ENCODE measurements at regions not wholly inside any gene's neighbourhood (a gene's known extent, or its start where the extent isn't known, plus 50 kb on each side); places are given as distances from the start of the nearest gene placed in this dataset.
"Not testable (repeated sequence)": the region's sequence is repeated elsewhere in the genome, so short reads cannot be mapped to it uniquely, and the experiment has no call there.

GRCh38 chr16:85202631-85203461 lies 90.6 kb upstream of the CIBAR2 start:
- DNase-seq (ENCODE audit: low spot score) = no peak

- DNase-seq (ENCODE audit: low spot score) = no peak
Observed at GRCh38 chr16:85203462-85203813, 91.2 kb upstream of the CIBAR2 start.

- DNase-seq (ENCODE audit: low spot score) = no peak
Observed at GRCh38 chr16:85204242-85205010, 92.2 kb upstream of the CIBAR2 start.

- not testable (repeated sequence) for DNase-seq (ENCODE audit: low spot score)
Observed at GRCh38 chr16:85205257-85205656, 93.0 kb upstream of the CIBAR2 start.

- DNase-seq (ENCODE audit: low spot score) = no peak
Observed at GRCh38 chr16:85205747-85206471, 93.6 kb upstream of the CIBAR2 start.

GRCh38 chr16:85206472-85207356 lies 94.4 kb upstream of the CIBAR2 start:
- DNase-seq (ENCODE audit: low spot score) = no peak

- DNase-seq (ENCODE audit: low spot score) = no peak
Observed at GRCh38 chr16:85207357-85207921, 95.2 kb upstream of the CIBAR2 start.

GRCh38 chr16:85208181-85208580 lies 95.9 kb upstream of the CIBAR2 start:
- DNase-seq (ENCODE audit: low spot score) = no peak

- no peak for DNase-seq (ENCODE audit: low spot score)
Observed at GRCh38 chr16:85208643-85209520, 96.6 kb upstream of the CIBAR2 start.

GRCh38 chr16:85209526-85210121 lies 97.4 kb upstream of the CIBAR2 start:
- DNase-seq (ENCODE audit: low spot score) = no peak

GRCh38 chr16:85210423-85211169 lies 98.3 kb upstream of the CIBAR2 start:
- no peak for DNase-seq (ENCODE audit: low spot score)

GRCh38 chr16:85211271-85211801 lies 99.1 kb upstream of the CIBAR2 start:
- DNase-seq (ENCODE audit: low spot score) = peak; percentile 14

GRCh38 chr16:85213926-85214675 lies 101.8 kb upstream of the CIBAR2 start:
- DNase-seq (ENCODE audit: low spot score) = no peak

- no peak for DNase-seq (ENCODE audit: low spot score)
Observed at GRCh38 chr16:85215478-85216118, 103.3 kb upstream of the CIBAR2 start.

GRCh38 chr16:85216522-85217375 lies 104.5 kb upstream of the CIBAR2 start:
- no peak for DNase-seq (ENCODE audit: low spot score)

- DNase-seq (ENCODE audit: low spot score) = no peak
Observed at GRCh38 chr16:85220125-85220839, 108.0 kb upstream of the CIBAR2 start.
